HCT116 (cell line): ENCODE measurements at regions not wholly inside any gene's neighbourhood (a gene's known extent, or its start where the extent isn't known, plus 50 kb on each side); places are given as distances from the start of the nearest gene placed in this dataset.

Experiments
- ATAC-seq: fragments of 200-7000 bp; cut with Tn5 transposase; 2 replicates; pipeline ENCODE4 v1.9.1; 2020; ENCODE audit warnings: mild to moderate bottlenecking, moderate library complexity
- BruUV-seq: library from RNA; stranded (reverse); fragments of 400-500 nt; replicated peaks from 2 replicates; lab custom pipeline; 2021; lab: Mats Ljungman, UMichigan
- CTCF ChIA-PET: fragments of 300-600 bp; sonication (Branson Sonifier 250); formaldehyde crosslinking; loops from one replicate; lab custom pipeline; 2021; ENCODE audit warnings: antibody characterized with exemption; lab: Charles Lee
- POLR2A ChIA-PET: fragments of 300-600, 350-600 bp; sonication (Branson Sonifier 250); formaldehyde crosslinking; loops from one replicate; lab custom pipeline; 2021; ENCODE audit warnings: antibody characterized with exemption; lab: Charles Lee
- RAD21 ChIA-PET, 2 experiments: fragments of 300-600 bp; sonication (Branson Sonifier 250); formaldehyde crosslinking; loops; one replicate each; lab custom pipeline; 2023; ENCODE audit warnings: low total read pairs in 2 of 2; ENCODE audit not compliant: uncharacterized antibody in 2 of 2, unreplicated experiment in 2 of 2, low non-redundant PET in 1 of 2; lab: Charles Lee
- DNase-seq: peaks from one replicate; pipeline ENCODE4 v3.0.0-alpha.2; 2010; ENCODE audit warnings: low read depth, low spot score
- H2AFZ ChIP-seq: fragments of 200-600 bp; shearing (Covaris generic), sonication (generic); 2 replicates; pipeline ENCODE4 v1.6.1; 2017; ENCODE audit warnings: low read depth, mixed run types, mixed read lengths, antibody characterized with exemption, low read length; ENCODE audit not compliant: poor library complexity, severe bottlenecking
- H3K27ac ChIP-seq: 2 replicates; pipeline ENCODE4 v1.5.1; 2012; ENCODE audit warnings: low read depth, low read length
- H3K27me3 ChIP-seq: fragments of 200-600 bp; sonication (generic); 2 replicates; pipeline ENCODE4 v1.6.1; 2016; ENCODE audit warnings: mixed run types, low read length, mixed read lengths; ENCODE audit not compliant: insufficient read depth
- H3K36me3 ChIP-seq, 2 experiments: fragments of 200-500 bp in 1 of 2; fragments of 200-600 bp in 1 of 2; sonication (Bioruptor generic) in 1 of 2; sonication (generic) in 1 of 2; 2 replicates each; pipeline versions ENCODE4 v1.5.1 to v1.6.1; 2014 to 2016; ENCODE audit warnings: low read length in 2 of 2, inconsistent platforms in 1 of 2, mixed read lengths in 1 of 2, mixed run types in 1 of 2; ENCODE audit not compliant: insufficient read depth in 2 of 2, control insufficient read depth in 1 of 2
- H3K4me1 ChIP-seq, 2 experiments: fragments of 200-600 bp in 1 of 2; sonication (generic) in 1 of 2; 2 replicates each; pipeline versions ENCODE4 v1.5.1 to v1.6.1; 2012 to 2017; ENCODE audit warnings: low read length in 2 of 2, inconsistent platforms in 1 of 2, mild to moderate bottlenecking in 1 of 2, mixed read lengths in 1 of 2, mixed run types in 1 of 2, moderate library complexity in 1 of 2; ENCODE audit not compliant: insufficient read depth in 2 of 2, control insufficient read depth in 1 of 2
- H3K4me2 ChIP-seq: fragments of 200-600 bp; sonication (generic); 2 replicates; pipeline ENCODE4 v1.6.1; 2017; ENCODE audit warnings: mixed run types, low read length, mixed read lengths
- H3K4me3 ChIP-seq, 2 experiments: fragments of 200-600 bp in 1 of 2; sonication (generic) in 1 of 2; replicated peaks in 1 of 2; 2 replicates each; pipeline ENCODE4 v1.5.1; 2011 to 2016; ENCODE audit warnings: low read length in 2 of 2, control low read depth in 1 of 2, low read depth in 1 of 2, mild to moderate bottlenecking in 1 of 2, mixed read lengths in 1 of 2, mixed run types in 1 of 2
- H3K79me2 ChIP-seq: fragments of 200-600 bp; sonication (generic); 2 replicates; pipeline ENCODE4 v1.6.1; 2017; ENCODE audit warnings: mild to moderate bottlenecking, mixed run types, low read length, moderate library complexity, mixed read lengths; ENCODE audit not compliant: insufficient read depth
- H3K9ac ChIP-seq: fragments of 200-600 bp; sonication (generic); 2 replicates; pipeline ENCODE4 v1.6.1; 2016; ENCODE audit warnings: low read length, mixed read lengths
- H3K9me2 ChIP-seq: fragments of 200-600 bp; sonication (generic), shearing (Covaris generic); 2 replicates; pipeline ENCODE4 v1.6.1; 2017; ENCODE audit warnings: mixed run types, mild to moderate bottlenecking, moderate library complexity; ENCODE audit not compliant: insufficient read depth
- H3K9me3 ChIP-seq, 2 experiments: fragments of 200-500 bp in 1 of 2; fragments of 200-600 bp in 1 of 2; sonication (Bioruptor generic) in 1 of 2; sonication (generic) in 1 of 2; 2 replicates each; pipeline ENCODE4 v1.6.1; 2014 to 2017; ENCODE audit warnings: low read length in 2 of 2, mixed read lengths in 2 of 2, inconsistent platforms in 1 of 2, low read depth in 1 of 2, mild to moderate bottlenecking in 1 of 2, mixed run types in 1 of 2, moderate library complexity in 1 of 2; ENCODE audit not compliant: control insufficient read depth in 1 of 2, insufficient read depth in 1 of 2
- H4K20me1 ChIP-seq: fragments of 200-600 bp; sonication (generic), shearing (Covaris generic); 2 replicates; pipeline ENCODE4 v1.6.1; 2017; ENCODE audit warnings: mixed run types, mild to moderate bottlenecking, moderate library complexity; ENCODE audit not compliant: insufficient read depth
- CBX3 ChIP-seq: IDR thresholded peaks from 2 replicates; pipeline ENCODE4 v1.6.1; 2012; ENCODE audit warnings: low read depth
- CEBPB ChIP-seq: IDR thresholded peaks from 2 replicates; pipeline ENCODE4 v1.6.1; 2012; ENCODE audit warnings: low read depth
- EGR1 ChIP-seq: IDR thresholded peaks from 2 replicates; pipeline ENCODE4 v1.6.1; 2012; ENCODE audit warnings: low read depth
- ELF1 ChIP-seq: IDR thresholded peaks from 2 replicates; pipeline ENCODE4 v1.6.1; 2012; ENCODE audit warnings: low read depth, borderline replicate concordance
- EZH2 ChIP-seq: fragments of 200-600 bp; sonication (generic); IDR thresholded peaks from 2 replicates; pipeline ENCODE4 v1.6.1; 2017; ENCODE audit warnings: antibody characterized with exemption, mixed run types
- EZH2phosphoT487 ChIP-seq: fragments of 200-600 bp; IDR thresholded peaks from 2 replicates; pipeline ENCODE4 v1.6.1; 2018; ENCODE audit warnings: antibody characterized with exemption, borderline replicate concordance
- FOSL1 ChIP-seq: IDR thresholded peaks from 2 replicates; pipeline ENCODE4 v1.6.1; 2012; ENCODE audit warnings: low read depth
- POLR2A ChIP-seq: IDR thresholded peaks from 2 replicates; pipeline ENCODE4 v1.7.0; 2011; ENCODE audit warnings: borderline replicate concordance; ENCODE audit not compliant: insufficient read depth, insufficient read length; ENCODE audit errors: extremely low read depth
- RAD21 ChIP-seq: IDR thresholded peaks from 2 replicates; pipeline ENCODE4 v1.6.1; 2012; ENCODE audit warnings: low read depth, mild to moderate bottlenecking
- SP1 ChIP-seq: IDR thresholded peaks from 2 replicates; pipeline ENCODE4 v1.6.1; 2012; ENCODE audit warnings: low read depth
- TCF7L2 ChIP-seq: IDR thresholded peaks from 2 replicates; pipeline ENCODE4 v1.7.0; 2011; ENCODE audit warnings: borderline replicate concordance, inconsistent platforms; ENCODE audit not compliant: insufficient read depth, insufficient read length; ENCODE audit errors: extremely low read depth
- ZFX ChIP-seq: fragments of 450-650 bp; IDR thresholded peaks from 2 replicates; pipeline ENCODE4 v1.6.1; 2017
- intact Hi-C: fragments of 100-400 bp; cut with micrococcal nuclease; formaldehyde crosslinking; loops from 2 replicates; pipeline ENCODE4 v1.10.0; 2022
- TF ChIP-seq, protein P1 (sequence below), 3 experiments: fragments of 200-600 bp in 1 of 3; sonication (generic) in 1 of 3; IDR thresholded peaks in 2 of 3; conservative IDR thresholded peaks in 1 of 3; 2 replicates each; pipeline ENCODE4 v1.5.1; 2012 to 2017; ENCODE audit warnings: low read depth in 2 of 3, low read length in 2 of 3, antibody characterized with exemption in 1 of 3, borderline replicate concordance in 1 of 3, control low read depth in 1 of 3, mild to moderate bottlenecking in 1 of 3, mixed read lengths in 1 of 3, mixed run types in 1 of 3, moderate library complexity in 1 of 3; ENCODE audit not compliant: insufficient read depth in 1 of 3
- TF ChIP-seq, protein P2 (sequence below): IDR thresholded peaks from 2 replicates; pipeline ENCODE4 v1.6.1; 2012
- TF ChIP-seq, protein P3 (sequence below): IDR thresholded peaks from 2 replicates; pipeline ENCODE4 v1.6.1; 2011; ENCODE audit warnings: mild to moderate bottlenecking, low read length, moderate library complexity; ENCODE audit not compliant: insufficient replicate concordance; ENCODE audit errors: extremely low read depth
- TF ChIP-seq, protein P4 (sequence below): IDR thresholded peaks from 2 replicates; pipeline ENCODE4 v1.6.1; 2012
- TF ChIP-seq, protein P5 (sequence below): IDR thresholded peaks from 2 replicates; pipeline ENCODE4 v1.6.1; 2012; ENCODE audit warnings: low read depth

DNA sequence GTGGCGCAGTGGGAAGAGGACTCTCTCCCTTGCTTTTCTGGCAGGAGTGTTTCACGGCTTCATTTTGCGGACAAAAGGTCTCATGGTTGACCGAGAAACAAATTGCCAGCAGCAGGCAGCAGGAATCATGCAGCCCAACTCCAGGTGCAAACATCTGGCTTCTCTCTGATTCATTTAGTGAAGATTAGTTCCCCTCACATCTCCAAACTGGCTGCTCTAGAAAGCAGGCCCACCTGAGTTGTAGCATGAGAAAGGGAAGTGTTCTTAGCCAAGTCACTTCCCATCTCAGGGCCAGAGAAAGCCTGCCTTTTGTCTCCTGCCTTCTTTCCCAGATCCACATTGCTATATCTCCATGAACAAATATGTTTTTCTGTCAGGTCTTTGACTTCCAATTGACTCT is 120.8 kb upstream of the CCDC196 start:
- H3K79me2 ChIP-seq, result no peaks in the 10 kb centered on the region
- H3K27me3 ChIP-seq, result 0 out of 2 replicates have a peak, but pooled peaks cover 5% of the 10 kb centered on the region
- DNase-seq, result no peak
- ChIA-PET RAD21 (no interaction called here), POLR2A (no interaction called here), CTCF (no interaction called here)
- BruUV-seq, result no TSS peak
- H3K9ac ChIP-seq, result no peak overlapping the region
- intact Hi-C loops, result loop anchor here (10.0 kb wide), 1 partner anchor 1339 kb away; the partner anchor contains the start of gene RDH12
- H3K27ac ChIP-seq, result no peak overlapping the region
- H2AFZ ChIP-seq, result no peak overlapping the region
- H4K20me1 ChIP-seq, result no peaks in the 10 kb centered on the region
- TF ChIP-seq, protein P1, sequence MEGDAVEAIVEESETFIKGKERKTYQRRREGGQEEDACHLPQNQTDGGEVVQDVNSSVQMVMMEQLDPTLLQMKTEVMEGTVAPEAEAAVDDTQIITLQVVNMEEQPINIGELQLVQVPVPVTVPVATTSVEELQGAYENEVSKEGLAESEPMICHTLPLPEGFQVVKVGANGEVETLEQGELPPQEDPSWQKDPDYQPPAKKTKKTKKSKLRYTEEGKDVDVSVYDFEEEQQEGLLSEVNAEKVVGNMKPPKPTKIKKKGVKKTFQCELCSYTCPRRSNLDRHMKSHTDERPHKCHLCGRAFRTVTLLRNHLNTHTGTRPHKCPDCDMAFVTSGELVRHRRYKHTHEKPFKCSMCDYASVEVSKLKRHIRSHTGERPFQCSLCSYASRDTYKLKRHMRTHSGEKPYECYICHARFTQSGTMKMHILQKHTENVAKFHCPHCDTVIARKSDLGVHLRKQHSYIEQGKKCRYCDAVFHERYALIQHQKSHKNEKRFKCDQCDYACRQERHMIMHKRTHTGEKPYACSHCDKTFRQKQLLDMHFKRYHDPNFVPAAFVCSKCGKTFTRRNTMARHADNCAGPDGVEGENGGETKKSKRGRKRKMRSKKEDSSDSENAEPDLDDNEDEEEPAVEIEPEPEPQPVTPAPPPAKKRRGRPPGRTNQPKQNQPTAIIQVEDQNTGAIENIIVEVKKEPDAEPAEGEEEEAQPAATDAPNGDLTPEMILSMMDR (IDR thresholded peaks at IDR 0.05 in 2 of 3, conservative IDR thresholded peaks at IDR 0.05 in 1 of 3; ENCODE audit: borderline replicate concordance in 1 of 3, insufficient read depth in 1 of 3, low read depth in 2 of 3, low read length in 2 of 3), result no peak
- no peak for TF ChIP-seq CEBPB
- no peak for TF ChIP-seq SP1
- no peak for TF ChIP-seq TCF7L2
- TF ChIP-seq FOSL1, result no peak
- TF ChIP-seq EZH2, result no peak
- no peak for TF ChIP-seq RAD21
- TF ChIP-seq, protein P2, sequence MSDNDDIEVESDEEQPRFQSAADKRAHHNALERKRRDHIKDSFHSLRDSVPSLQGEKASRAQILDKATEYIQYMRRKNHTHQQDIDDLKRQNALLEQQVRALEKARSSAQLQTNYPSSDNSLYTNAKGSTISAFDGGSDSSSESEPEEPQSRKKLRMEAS, result no peak
- no peak for TF ChIP-seq EZH2phosphoT487
- TF ChIP-seq ZFX, result no peak
- TF ChIP-seq ELF1, result no peak
- TF ChIP-seq EGR1, result no peak
- TF ChIP-seq, protein P3, sequence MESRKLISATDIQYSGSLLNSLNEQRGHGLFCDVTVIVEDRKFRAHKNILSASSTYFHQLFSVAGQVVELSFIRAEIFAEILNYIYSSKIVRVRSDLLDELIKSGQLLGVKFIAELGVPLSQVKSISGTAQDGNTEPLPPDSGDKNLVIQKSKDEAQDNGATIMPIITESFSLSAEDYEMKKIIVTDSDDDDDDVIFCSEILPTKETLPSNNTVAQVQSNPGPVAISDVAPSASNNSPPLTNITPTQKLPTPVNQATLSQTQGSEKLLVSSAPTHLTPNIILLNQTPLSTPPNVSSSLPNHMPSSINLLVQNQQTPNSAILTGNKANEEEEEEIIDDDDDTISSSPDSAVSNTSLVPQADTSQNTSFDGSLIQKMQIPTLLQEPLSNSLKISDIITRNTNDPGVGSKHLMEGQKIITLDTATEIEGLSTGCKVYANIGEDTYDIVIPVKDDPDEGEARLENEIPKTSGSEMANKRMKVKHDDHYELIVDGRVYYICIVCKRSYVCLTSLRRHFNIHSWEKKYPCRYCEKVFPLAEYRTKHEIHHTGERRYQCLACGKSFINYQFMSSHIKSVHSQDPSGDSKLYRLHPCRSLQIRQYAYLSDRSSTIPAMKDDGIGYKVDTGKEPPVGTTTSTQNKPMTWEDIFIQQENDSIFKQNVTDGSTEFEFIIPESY, result no peak
- no peak for TF ChIP-seq CBX3
- TF ChIP-seq, protein P4, sequence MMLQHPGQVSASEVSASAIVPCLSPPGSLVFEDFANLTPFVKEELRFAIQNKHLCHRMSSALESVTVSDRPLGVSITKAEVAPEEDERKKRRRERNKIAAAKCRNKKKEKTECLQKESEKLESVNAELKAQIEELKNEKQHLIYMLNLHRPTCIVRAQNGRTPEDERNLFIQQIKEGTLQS, result no peak
- no peak for TF ChIP-seq POLR2A
- TF ChIP-seq, protein P5, sequence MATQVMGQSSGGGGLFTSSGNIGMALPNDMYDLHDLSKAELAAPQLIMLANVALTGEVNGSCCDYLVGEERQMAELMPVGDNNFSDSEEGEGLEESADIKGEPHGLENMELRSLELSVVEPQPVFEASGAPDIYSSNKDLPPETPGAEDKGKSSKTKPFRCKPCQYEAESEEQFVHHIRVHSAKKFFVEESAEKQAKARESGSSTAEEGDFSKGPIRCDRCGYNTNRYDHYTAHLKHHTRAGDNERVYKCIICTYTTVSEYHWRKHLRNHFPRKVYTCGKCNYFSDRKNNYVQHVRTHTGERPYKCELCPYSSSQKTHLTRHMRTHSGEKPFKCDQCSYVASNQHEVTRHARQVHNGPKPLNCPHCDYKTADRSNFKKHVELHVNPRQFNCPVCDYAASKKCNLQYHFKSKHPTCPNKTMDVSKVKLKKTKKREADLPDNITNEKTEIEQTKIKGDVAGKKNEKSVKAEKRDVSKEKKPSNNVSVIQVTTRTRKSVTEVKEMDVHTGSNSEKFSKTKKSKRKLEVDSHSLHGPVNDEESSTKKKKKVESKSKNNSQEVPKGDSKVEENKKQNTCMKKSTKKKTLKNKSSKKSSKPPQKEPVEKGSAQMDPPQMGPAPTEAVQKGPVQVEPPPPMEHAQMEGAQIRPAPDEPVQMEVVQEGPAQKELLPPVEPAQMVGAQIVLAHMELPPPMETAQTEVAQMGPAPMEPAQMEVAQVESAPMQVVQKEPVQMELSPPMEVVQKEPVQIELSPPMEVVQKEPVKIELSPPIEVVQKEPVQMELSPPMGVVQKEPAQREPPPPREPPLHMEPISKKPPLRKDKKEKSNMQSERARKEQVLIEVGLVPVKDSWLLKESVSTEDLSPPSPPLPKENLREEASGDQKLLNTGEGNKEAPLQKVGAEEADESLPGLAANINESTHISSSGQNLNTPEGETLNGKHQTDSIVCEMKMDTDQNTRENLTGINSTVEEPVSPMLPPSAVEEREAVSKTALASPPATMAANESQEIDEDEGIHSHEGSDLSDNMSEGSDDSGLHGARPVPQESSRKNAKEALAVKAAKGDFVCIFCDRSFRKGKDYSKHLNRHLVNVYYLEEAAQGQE, result no peak
- H3K4me1 ChIP-seq, result no peaks in the 10 kb centered on the region
- H3K36me3 ChIP-seq, result no peaks in the 10 kb centered on the region
- no peaks in the 10 kb centered on the region for H3K9me2 ChIP-seq
- H3K4me3 ChIP-seq, result no peak overlapping the region
- ATAC-seq, result no peak
- no peak overlapping the region for H3K4me2 ChIP-seq
- no peaks in the 10 kb centered on the region for H3K9me3 ChIP-seq
